KMS-11 (cell line): ENCODE measurements at regions not wholly inside any gene's neighbourhood (a gene's known extent, or its start where the extent isn't known, plus 50 kb on each side); places are given as distances from the start of the nearest gene placed in this dataset.

Experiments used
- H2AFZ ChIP-seq: fragments of 200-600 bp; sonication (generic); 2 replicates; pipeline ENCODE4 v1.6.1; 2016; ENCODE audit warnings: antibody characterized with exemption, mixed run types, low read depth
- H3K27ac ChIP-seq: fragments of 200-600 bp; sonication (generic); 2 replicates; pipeline ENCODE4 v1.6.1; 2016; ENCODE audit warnings: mild to moderate bottlenecking, mixed run types
- H3K27me3 ChIP-seq: fragments of 200-600 bp; sonication (generic); 2 replicates; pipeline ENCODE4 v1.6.1; 2017; ENCODE audit warnings: mild to moderate bottlenecking, low read depth, mixed run types, moderate library complexity; ENCODE audit not compliant: insufficient read depth
- H3K36me3 ChIP-seq: fragments of 200-600 bp; sonication (generic); 2 replicates; pipeline ENCODE4 v1.6.1; 2017; ENCODE audit warnings: mild to moderate bottlenecking, mixed run types; ENCODE audit not compliant: insufficient read depth
- H3K4me1 ChIP-seq: fragments of 200-600 bp; sonication (generic); 2 replicates; pipeline ENCODE4 v1.6.1; 2016; ENCODE audit warnings: mild to moderate bottlenecking, low read depth, mixed run types; ENCODE audit not compliant: poor library complexity, severe bottlenecking
- H3K4me2 ChIP-seq: fragments of 200-600 bp; sonication (generic); 2 replicates; pipeline ENCODE4 v1.7.0; 2016; ENCODE audit warnings: mild to moderate bottlenecking, mixed run types
- H3K4me3 ChIP-seq: fragments of 200-600 bp; sonication (generic); IDR thresholded peaks from 2 replicates; pipeline ENCODE4 v1.6.1; 2017; ENCODE audit warnings: low read depth, low read length, mixed read lengths; ENCODE audit not compliant: insufficient read depth
- H3K79me2 ChIP-seq: fragments of 200-600 bp; sonication (generic); 2 replicates; pipeline ENCODE4 v1.6.1; 2016; ENCODE audit warnings: low read depth, mixed run types; ENCODE audit not compliant: insufficient read depth
- H3K9ac ChIP-seq: fragments of 200-600 bp; sonication (generic); 2 replicates; pipeline ENCODE4 v1.6.1; 2016; ENCODE audit warnings: mild to moderate bottlenecking, mixed run types
- H4K20me1 ChIP-seq: fragments of 200-600 bp; sonication (generic); 2 replicates; pipeline ENCODE4 v1.6.1; 2016; ENCODE audit warnings: mild to moderate bottlenecking, mixed run types; ENCODE audit not compliant: insufficient read depth
- TF ChIP-seq, protein P1 (sequence below): fragments of 200-600 bp; sonication (generic); conservative IDR thresholded peaks from 2 replicates; pipeline ENCODE4 v1.6.1; 2017; ENCODE audit warnings: low read depth, mild to moderate bottlenecking, antibody characterized with exemption, low read length, moderate library complexity, mixed read lengths

DNA sequence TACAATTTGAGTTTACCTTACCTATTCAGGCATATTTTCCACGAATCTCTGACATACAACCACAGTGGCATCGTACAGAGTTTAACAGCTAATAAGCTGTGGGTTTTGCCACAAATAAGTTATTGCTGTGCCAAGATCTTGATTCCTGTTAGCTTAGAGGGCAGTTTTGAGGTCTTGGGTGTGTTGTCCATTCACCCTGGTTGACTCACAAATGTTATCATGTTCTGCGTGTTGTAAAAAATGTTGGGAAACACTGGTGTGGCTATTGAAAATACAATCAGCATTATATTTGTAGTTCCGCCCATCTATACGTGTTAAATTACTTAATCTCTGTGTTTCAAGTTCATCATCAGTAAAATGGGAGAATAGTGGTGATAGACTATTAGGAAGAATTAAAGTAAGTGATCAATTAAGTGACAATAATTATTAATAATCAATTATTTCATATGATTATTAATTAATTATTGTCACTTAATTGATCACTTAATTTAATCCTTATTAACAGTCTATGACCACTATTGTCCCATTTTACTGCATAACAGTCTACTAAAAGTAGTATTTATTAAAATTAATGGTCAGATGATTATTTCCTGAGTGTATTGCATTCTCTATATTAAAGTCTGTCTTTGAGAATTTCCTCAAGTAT is 96.3 kb downstream of the TMA16 start:
- no peak overlapping the region for H3K4me3 ChIP-seq
- H4K20me1 ChIP-seq: no peaks in the 10 kb centered on the region
- H2AFZ ChIP-seq: no peak overlapping the region
- no peak overlapping the region for H3K4me2 ChIP-seq
- no peaks in the 10 kb centered on the region for H3K4me1 ChIP-seq
- TF ChIP-seq, protein P1, sequence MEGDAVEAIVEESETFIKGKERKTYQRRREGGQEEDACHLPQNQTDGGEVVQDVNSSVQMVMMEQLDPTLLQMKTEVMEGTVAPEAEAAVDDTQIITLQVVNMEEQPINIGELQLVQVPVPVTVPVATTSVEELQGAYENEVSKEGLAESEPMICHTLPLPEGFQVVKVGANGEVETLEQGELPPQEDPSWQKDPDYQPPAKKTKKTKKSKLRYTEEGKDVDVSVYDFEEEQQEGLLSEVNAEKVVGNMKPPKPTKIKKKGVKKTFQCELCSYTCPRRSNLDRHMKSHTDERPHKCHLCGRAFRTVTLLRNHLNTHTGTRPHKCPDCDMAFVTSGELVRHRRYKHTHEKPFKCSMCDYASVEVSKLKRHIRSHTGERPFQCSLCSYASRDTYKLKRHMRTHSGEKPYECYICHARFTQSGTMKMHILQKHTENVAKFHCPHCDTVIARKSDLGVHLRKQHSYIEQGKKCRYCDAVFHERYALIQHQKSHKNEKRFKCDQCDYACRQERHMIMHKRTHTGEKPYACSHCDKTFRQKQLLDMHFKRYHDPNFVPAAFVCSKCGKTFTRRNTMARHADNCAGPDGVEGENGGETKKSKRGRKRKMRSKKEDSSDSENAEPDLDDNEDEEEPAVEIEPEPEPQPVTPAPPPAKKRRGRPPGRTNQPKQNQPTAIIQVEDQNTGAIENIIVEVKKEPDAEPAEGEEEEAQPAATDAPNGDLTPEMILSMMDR: no peak
- no peaks in the 10 kb centered on the region for H3K36me3 ChIP-seq
- no peaks in the 10 kb centered on the region for H3K79me2 ChIP-seq
- no peak overlapping the region for H3K9ac ChIP-seq
- H3K27me3 ChIP-seq: no peaks in the 10 kb centered on the region
- no peak overlapping the region for H3K27ac ChIP-seq

DNA sequence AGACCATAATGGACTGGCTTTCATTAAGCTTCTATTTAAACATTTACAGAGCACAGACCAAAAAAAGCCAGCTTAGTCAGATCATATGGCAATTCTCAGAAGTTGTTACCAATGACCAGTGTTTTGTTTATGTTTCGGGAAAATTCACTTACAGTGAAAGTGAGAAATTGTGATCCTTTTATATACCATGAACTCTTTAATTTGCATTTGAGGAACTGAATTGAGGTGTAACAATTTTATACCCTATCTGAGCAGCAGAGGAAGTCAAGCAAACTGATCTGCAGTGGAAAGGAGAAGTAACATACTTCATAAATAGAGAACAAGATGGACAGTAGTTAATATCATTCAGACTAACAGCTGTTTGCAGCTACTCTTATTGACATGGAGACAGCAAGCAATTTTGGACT is 97.1 kb downstream of the TMA16 start:
- TF ChIP-seq, protein P1: no peak
- no peak overlapping the region for H2AFZ ChIP-seq
- no peaks in the 10 kb centered on the region for H3K27me3 ChIP-seq
- H4K20me1 ChIP-seq: no peaks in the 10 kb centered on the region
- no peak overlapping the region for H3K9ac ChIP-seq
- H3K36me3 ChIP-seq: no peaks in the 10 kb centered on the region
- H3K4me3 ChIP-seq: no peak overlapping the region
- H3K27ac ChIP-seq: no peak overlapping the region
- H3K4me1 ChIP-seq: no peaks in the 10 kb centered on the region
- no peak overlapping the region for H3K4me2 ChIP-seq
- H3K79me2 ChIP-seq: no peaks in the 10 kb centered on the region

DNA sequence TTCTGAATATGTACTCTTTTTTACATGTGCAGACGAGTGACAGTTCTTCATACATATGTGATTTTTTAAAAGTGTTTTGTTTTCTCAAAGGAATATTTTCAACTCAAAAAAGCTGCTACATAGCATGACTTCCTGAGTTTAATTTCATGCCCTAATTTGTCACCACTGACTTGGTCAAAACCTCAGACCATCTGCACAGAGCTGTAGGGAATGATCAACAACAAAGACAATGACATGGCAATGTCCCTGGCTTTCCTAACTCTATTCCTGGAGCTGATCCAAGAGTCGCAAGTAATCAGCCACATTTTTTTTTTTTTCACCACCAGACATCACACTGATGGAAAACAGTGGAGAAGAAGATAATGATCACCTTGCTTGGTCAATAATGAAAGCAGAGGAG is 97.7 kb downstream of the TMA16 start:
- no peak overlapping the region for H3K9ac ChIP-seq
- H3K27ac ChIP-seq: no peak overlapping the region
- no peaks in the 10 kb centered on the region for H3K79me2 ChIP-seq
- H2AFZ ChIP-seq: no peak overlapping the region
- H3K36me3 ChIP-seq: no peaks in the 10 kb centered on the region
- no peaks in the 10 kb centered on the region for H4K20me1 ChIP-seq
- TF ChIP-seq, protein P1: no peak
- H3K27me3 ChIP-seq: no peaks in the 10 kb centered on the region
- no peak overlapping the region for H3K4me3 ChIP-seq
- no peaks in the 10 kb centered on the region for H3K4me1 ChIP-seq
- H3K4me2 ChIP-seq: no peak overlapping the region

DNA sequence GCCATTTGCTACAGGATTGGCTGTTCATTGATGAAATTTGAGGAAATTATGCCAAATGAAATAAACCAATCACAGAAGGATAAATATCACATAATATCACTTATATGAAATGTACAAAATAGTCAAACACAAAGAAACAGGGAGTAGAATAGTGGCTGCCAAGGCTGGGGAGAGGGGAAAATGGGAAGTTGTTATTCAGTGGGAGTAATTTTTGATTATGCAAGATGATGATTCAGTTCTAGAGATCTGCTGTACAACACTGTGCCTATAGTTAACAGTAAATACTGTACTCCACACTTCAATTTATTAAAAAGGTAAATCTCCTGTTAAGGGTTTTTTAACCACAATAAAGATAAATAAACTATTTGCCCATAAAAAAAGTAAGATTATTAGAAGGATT is 101.1 kb downstream of the TMA16 start:
- Histone ChIP-seq H3K4me2 (no peak overlapping the region), H3K9ac (no peak overlapping the region), H3K27ac (no peak overlapping the region), H3K4me1 (no peaks in the 10 kb centered on the region), H2AFZ (no peak overlapping the region), H4K20me1 (no peaks in the 10 kb centered on the region), H3K4me3 (no peak overlapping the region), H3K36me3 (no peaks in the 10 kb centered on the region), H3K27me3 (no peaks in the 10 kb centered on the region), H3K79me2 (no peaks in the 10 kb centered on the region)
- TF ChIP-seq, protein P1: no peak
